Karpas-422 (cell line): ENCODE measurements at regions not wholly inside any gene's neighbourhood (a gene's known extent, or its start where the extent isn't known, plus 50 kb on each side); places are given as distances from the start of the nearest gene placed in this dataset.

Experiments used
- DNase-seq: peaks from one replicate; pipeline ENCODE4 v3.0.0-alpha.2; 2015
- H2AFZ ChIP-seq: fragments of 200-600 bp; sonication (generic); 2 replicates; pipeline ENCODE4 v1.6.1; 2014; ENCODE audit warnings: antibody characterized with exemption, low read length, mixed read lengths
- H3K27ac ChIP-seq: fragments of 200-600 bp; sonication (generic); 2 replicates; pipeline ENCODE4 v1.5.1; 2014; ENCODE audit warnings: mild to moderate bottlenecking, low read length, moderate library complexity
- H3K27me3 ChIP-seq: fragments of 200-600 bp; sonication (generic); 2 replicates; pipeline ENCODE4 v1.6.1; 2014; ENCODE audit warnings: low read length, mixed read lengths
- H3K36me3 ChIP-seq: fragments of 200-600 bp; sonication (generic); 2 replicates; pipeline ENCODE4 v1.6.1; 2014; ENCODE audit warnings: low read length, mixed read lengths; ENCODE audit not compliant: insufficient read depth
- H3K4me1 ChIP-seq: fragments of 200-600 bp; sonication (generic); 2 replicates; pipeline ENCODE4 v1.6.1; 2014; ENCODE audit warnings: mild to moderate bottlenecking, low read length, mixed read lengths
- H3K4me2 ChIP-seq: fragments of 200-600 bp; sonication (generic); 2 replicates; pipeline ENCODE4 v1.6.1; 2014; ENCODE audit warnings: low read length, low read depth, mild to moderate bottlenecking; ENCODE audit not compliant: poor library complexity, severe bottlenecking
- H3K4me3 ChIP-seq: fragments of 200-600 bp; sonication (generic); 2 replicates; pipeline ENCODE4 v1.5.1; 2014; ENCODE audit warnings: mild to moderate bottlenecking, antibody characterized with exemption, low read length, mixed read lengths
- H3K79me2 ChIP-seq: fragments of 200-600 bp; sonication (generic); 2 replicates; pipeline ENCODE4 v1.6.1; 2014; ENCODE audit warnings: mild to moderate bottlenecking, low read length, mixed read lengths
- H3K9ac ChIP-seq: fragments of 200-600 bp; sonication (generic); 2 replicates; pipeline ENCODE4 v1.6.0; 2014; ENCODE audit warnings: low read length
- H3K9me2 ChIP-seq: fragments of 200-600 bp; sonication (generic), shearing (Covaris generic); replicated peaks from 2 replicates; pipeline ENCODE4 v1.6.0; 2014; ENCODE audit warnings: mild to moderate bottlenecking, low read length, moderate library complexity; ENCODE audit not compliant: insufficient read depth
- H3K9me3 ChIP-seq: fragments of 300-700, 200-600 bp; sonication (generic); 2 replicates; pipeline ENCODE4 v1.6.1; 2014; ENCODE audit warnings: low read length, mixed read lengths
- H4K20me1 ChIP-seq: fragments of 200-600 bp; sonication (generic); 2 replicates; pipeline ENCODE4 v1.6.1; 2014; ENCODE audit warnings: mild to moderate bottlenecking, antibody characterized with exemption, low read length, low read depth; ENCODE audit not compliant: insufficient read depth

- Histone ChIP-seq H2AFZ (no peak overlapping the region), H3K27ac (no peak overlapping the region), H3K4me1 (no peaks in the 10 kb centered on the region), H3K79me2 (no peaks in the 10 kb centered on the region), H3K4me2 (no peak overlapping the region), H3K4me3 (no peak overlapping the region), H3K9me2 (no peaks in the 10 kb centered on the region), H3K27me3 (no peaks in the 10 kb centered on the region), H4K20me1 (no peaks in the 10 kb centered on the region), H3K36me3 (no peaks in the 10 kb centered on the region), H3K9me3 (peaks cover 12% of the 10 kb centered on the region; the same call in 1 of the 2 replicates), H3K9ac (no peak overlapping the region)
- no peak for DNase-seq
These were observed 108.0 kb downstream of the ITM2A start for GRCh38 chrX:79259073-79259689.

- H3K9me2 ChIP-seq = no peaks in the 10 kb centered on the region
- H3K27ac ChIP-seq = no peak overlapping the region
- no peaks in the 10 kb centered on the region for H3K4me1 ChIP-seq
- H2AFZ ChIP-seq = no peak overlapping the region
- no peak overlapping the region for H3K9ac ChIP-seq
- H3K9me3 ChIP-seq = peaks cover 16% of the 10 kb centered on the region
- no peaks in the 10 kb centered on the region for H4K20me1 ChIP-seq
- no peak overlapping the region for H3K4me3 ChIP-seq
- H3K27me3 ChIP-seq = no peaks in the 10 kb centered on the region
- DNase-seq = no peak
- H3K79me2 ChIP-seq = no peaks in the 10 kb centered on the region
- no peaks in the 10 kb centered on the region for H3K36me3 ChIP-seq
- no peak overlapping the region for H3K4me2 ChIP-seq
These were observed 99.2 kb downstream of the GPR174 start for GRCh38 chrX:79243691-79244090.

- Histone ChIP-seq H2AFZ (no peak overlapping the region), H3K9me3 (peaks cover 35% of the 10 kb centered on the region), H3K4me1 (no peaks in the 10 kb centered on the region), H3K27ac (no peak overlapping the region), H3K4me2 (no peak overlapping the region), H3K79me2 (no peaks in the 10 kb centered on the region), H4K20me1 (no peaks in the 10 kb centered on the region), H3K4me3 (no peak overlapping the region), H3K9ac (no peak overlapping the region), H3K9me2 (no peaks in the 10 kb centered on the region), H3K36me3 (no peaks in the 10 kb centered on the region), H3K27me3 (no peaks in the 10 kb centered on the region)
- no peak for DNase-seq
These were observed 91.4 kb downstream of the GPR174 start for GRCh38 chrX:79235899-79236298.

- Histone ChIP-seq H3K9me3 (peaks cover 33% of the 10 kb centered on the region), H3K9me2 (no peaks in the 10 kb centered on the region), H3K27me3 (no peaks in the 10 kb centered on the region), H2AFZ (no peak overlapping the region), H3K27ac (no peak overlapping the region), H3K9ac (no peak overlapping the region), H3K79me2 (no peaks in the 10 kb centered on the region), H3K4me1 (no peaks in the 10 kb centered on the region), H3K36me3 (no peaks in the 10 kb centered on the region), H3K4me3 (no peak overlapping the region), H4K20me1 (no peaks in the 10 kb centered on the region), H3K4me2 (no peak overlapping the region)
- DNase-seq = no peak
These were observed 87.2 kb downstream of the GPR174 start for GRCh38 chrX:79231662-79232061.
